Mesothelial cell of epicardium (in vitro differentiated cells): ENCODE measurements at regions not wholly inside any gene's neighbourhood (a gene's known extent, or its start where the extent isn't known, plus 50 kb on each side); places are given as distances from the start of the nearest gene placed in this dataset.

Source experiments
- DNase-seq, 2 experiments: peaks; one replicate each; pipeline ENCODE4 v3.0.0; 2021; ENCODE audit warnings: low spot score in 2 of 2; ENCODE audit not compliant: unreplicated experiment in 2 of 2
- H3K27ac Mint-ChIP-seq: 2 replicates; pipeline ENCODE4 v1.8.0; 2021; ENCODE audit warnings: mixed read lengths
- H3K27me3 Mint-ChIP-seq: 2 replicates; pipeline ENCODE4 v1.8.0; 2021; ENCODE audit warnings: low read depth, mixed read lengths
- H3K36me3 Mint-ChIP-seq: 2 replicates; pipeline ENCODE4 v1.8.0; 2021; ENCODE audit warnings: mixed read lengths
- H3K4me1 Mint-ChIP-seq: 2 replicates; pipeline ENCODE4 v1.8.0; 2021; ENCODE audit warnings: mixed read lengths
- H3K4me3 Mint-ChIP-seq: 2 replicates; pipeline ENCODE4 v1.8.0; 2021; ENCODE audit warnings: mild to moderate bottlenecking, moderate library complexity, mixed read lengths
- H3K9me3 Mint-ChIP-seq: 2 replicates; pipeline ENCODE4 v1.8.0; 2021; ENCODE audit warnings: mixed read lengths
- CTCF ChIP-seq: fragments of 200-600 bp; sonication (generic); IDR thresholded peaks from one replicate; pipeline ENCODE4 v1.5.0; 2021; ENCODE audit warnings: antibody characterized with exemption; ENCODE audit not compliant: unreplicated experiment

DNA sequence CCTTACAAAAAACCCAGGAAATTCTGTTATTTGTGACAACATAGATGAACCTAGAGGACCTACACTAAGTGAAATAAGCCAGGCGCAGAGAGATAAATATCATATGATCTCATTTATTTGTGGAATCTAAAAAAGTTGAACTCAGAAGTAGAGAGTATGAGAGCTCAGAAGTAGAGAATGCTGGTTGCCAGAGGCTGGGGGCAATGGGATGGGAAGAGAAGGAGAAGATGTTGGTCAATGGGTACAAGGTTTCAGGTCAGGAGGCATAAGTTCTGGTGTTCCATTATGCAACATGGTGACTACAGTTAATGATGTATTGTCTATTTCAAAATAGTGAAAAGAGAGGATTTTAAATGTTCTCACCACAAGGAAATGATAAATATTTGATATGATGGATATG is 259.1 kb upstream of the POU3F1 start:
- no peak for DNase-seq
- H3K4me1 Mint-ChIP-seq, result no peaks in the 10 kb centered on the region
- H3K4me3 Mint-ChIP-seq, result no peak overlapping the region
- H3K9me3 Mint-ChIP-seq, result peaks cover 4% of the 10 kb centered on the region
- H3K36me3 Mint-ChIP-seq, result no peaks in the 10 kb centered on the region
- H3K27ac Mint-ChIP-seq, result no peak overlapping the region
- H3K27me3 Mint-ChIP-seq, result peaks cover 48% of the 10 kb centered on the region
- TF ChIP-seq CTCF, result no peak

- H3K36me3 Mint-ChIP-seq, result no peaks in the 10 kb centered on the region
- no peak for DNase-seq
- no peaks in the 10 kb centered on the region for H3K4me1 Mint-ChIP-seq
- no peaks in the 10 kb centered on the region for H3K9me3 Mint-ChIP-seq
- H3K27me3 Mint-ChIP-seq, result peaks cover 50% of the 10 kb centered on the region
- no peak for TF ChIP-seq CTCF
- H3K4me3 Mint-ChIP-seq, result no peak overlapping the region
- H3K27ac Mint-ChIP-seq, result no peak overlapping the region
These were observed 257.2 kb upstream of the POU3F1 start for GRCh38 chr1:38303843-38304242.

- H3K9me3 Mint-ChIP-seq, result no peaks in the 10 kb centered on the region
- H3K4me3 Mint-ChIP-seq, result no peak overlapping the region
- peaks cover 61% of the 10 kb centered on the region for H3K27me3 Mint-ChIP-seq
- no peaks in the 10 kb centered on the region for H3K4me1 Mint-ChIP-seq
- no peak overlapping the region for H3K27ac Mint-ChIP-seq
- no peak for DNase-seq
- no peak for TF ChIP-seq CTCF
- no peaks in the 10 kb centered on the region for H3K36me3 Mint-ChIP-seq
These were observed 254.4 kb upstream of the POU3F1 start for GRCh38 chr1:38301040-38301439.

DNA sequence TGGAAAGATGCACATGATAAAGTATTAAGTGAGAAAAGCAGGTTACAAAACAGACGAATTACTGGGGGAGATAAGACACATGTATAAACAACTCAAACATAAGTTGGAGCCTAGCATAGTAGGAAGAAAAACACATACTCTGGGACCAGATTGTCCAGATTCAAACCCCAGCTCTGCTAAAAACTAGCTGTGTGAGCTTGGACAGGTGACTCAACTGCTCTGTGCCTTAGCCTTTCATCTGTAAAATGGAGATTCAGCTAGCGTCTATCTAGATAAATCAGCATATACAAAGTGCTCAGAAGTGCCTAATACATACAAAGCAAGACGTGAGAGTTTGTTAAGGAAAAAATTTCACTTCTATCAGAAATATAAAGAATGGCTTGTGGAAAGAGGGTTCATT is 254.0 kb upstream of the POU3F1 start:
- Mint-ChIP-seq H3K4me3 (no peak overlapping the region), H3K4me1 (no peaks in the 10 kb centered on the region), H3K36me3 (no peaks in the 10 kb centered on the region), H3K27me3 (peaks cover 60% of the 10 kb centered on the region), H3K9me3 (no peaks in the 10 kb centered on the region), H3K27ac (no peak overlapping the region)
- no peak for TF ChIP-seq CTCF
- DNase-seq, result no peak

- Mint-ChIP-seq H3K4me1 (no peaks in the 10 kb centered on the region), H3K9me3 (peaks cover 4% of the 10 kb centered on the region), H3K4me3 (no peak overlapping the region), H3K36me3 (no peaks in the 10 kb centered on the region), H3K27ac (no peak overlapping the region), H3K27me3 (peaks cover 58% of the 10 kb centered on the region)
- no peak for TF ChIP-seq CTCF
- no peak for DNase-seq
These were observed 251.2 kb upstream of the POU3F1 start for GRCh38 chr1:38297842-38298241.

DNA sequence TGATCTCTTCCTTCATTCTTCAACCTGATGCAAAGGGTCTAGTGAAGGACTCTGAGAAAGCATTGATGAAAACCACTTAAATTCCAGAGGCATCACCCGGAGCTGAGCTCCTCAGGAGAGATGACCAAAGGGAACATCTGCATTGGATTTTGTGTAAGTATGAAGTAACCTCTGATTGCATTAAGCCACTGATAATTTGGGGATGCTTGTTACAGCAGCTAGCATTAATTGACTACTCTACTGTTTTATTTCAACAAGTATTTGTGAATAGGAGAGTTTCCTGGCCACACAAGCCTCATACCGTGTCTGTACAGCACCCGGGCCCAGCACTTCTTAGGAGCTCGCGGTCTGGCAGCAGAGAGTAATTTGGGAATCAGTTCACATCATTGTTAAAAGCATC is 250.7 kb upstream of the POU3F1 start:
- DNase-seq, result no peak
- H3K4me3 Mint-ChIP-seq, result no peak overlapping the region
- H3K9me3 Mint-ChIP-seq, result peaks cover 4% of the 10 kb centered on the region
- TF ChIP-seq CTCF, result no peak
- H3K27ac Mint-ChIP-seq, result no peak overlapping the region
- no peaks in the 10 kb centered on the region for H3K36me3 Mint-ChIP-seq
- H3K4me1 Mint-ChIP-seq, result no peaks in the 10 kb centered on the region
- H3K27me3 Mint-ChIP-seq, result peaks cover 60% of the 10 kb centered on the region
